Esophagus muscularis mucosa (tissue), 4 donors: ENCODE measurements at regions not wholly inside any gene's neighbourhood (a gene's known extent, or its start where the extent isn't known, plus 50 kb on each side); places are given as distances from the start of the nearest gene placed in this dataset.

Experiments used
- DNase-seq: peaks from one replicate; pipeline ENCODE4 v3.0.0-alpha.2; 2017; ENCODE audit errors: extremely low spot score
- H3K27ac ChIP-seq, 4 donors: fragments of 200-600 bp; sonication (generic); replicated peaks in 1 of 4; 1 replicate in 3 of 4; 2 replicates in 1 of 4; pipeline ENCODE4 v1.5.1; 2016 to 2019; ENCODE audit warnings: mild to moderate bottlenecking in 1 of 4
- H3K27me3 ChIP-seq, 4 donors: fragments of 200-600 bp; sonication (generic); one replicate each; pipeline versions ENCODE4 v1.5.1 to v1.6.0; 2016 to 2019
- H3K36me3 ChIP-seq, 4 donors: fragments of 200-600 bp; sonication (generic); one replicate each; pipeline ENCODE4 v1.5.1; 2016 to 2019
- H3K4me1 ChIP-seq, 4 donors: fragments of 200-600 bp; sonication (generic); one replicate each; pipeline ENCODE4 v1.5.1; 2016 to 2019
- H3K4me3 ChIP-seq, 4 donors: fragments of 200-600 bp; sonication (generic); 1 replicate in 2 of 4; 2 replicates in 2 of 4; pipeline ENCODE4 v1.5.1; 2016 to 2019; ENCODE audit warnings: mild to moderate bottlenecking in 4 of 4, moderate library complexity in 1 of 4
- H3K9me3 ChIP-seq, 4 donors: fragments of 200-600 bp; sonication (generic); 1 replicate in 3 of 4; 2 replicates in 1 of 4; pipeline ENCODE4 v1.5.1; 2016 to 2019
- CTCF ChIP-seq, 3 experiments: fragments of 200-600 bp in 2 of 3; fragments of 450-650 bp in 1 of 3; sonication (generic) in 2 of 3; IDR thresholded peaks; one replicate each; pipeline ENCODE4 v1.5.1; 2017 to 2019; ENCODE audit warnings: antibody characterized with exemption in 3 of 3, mild to moderate bottlenecking in 2 of 3, moderate library complexity in 1 of 3
- EP300 ChIP-seq: sonication (generic); formaldehyde crosslinking; IDR thresholded peaks from one replicate; pipeline ENCODE4 v1.6.1; 2017; ENCODE audit warnings: antibody characterized with exemption
- POLR2A ChIP-seq: fragments of 450-650 bp; IDR thresholded peaks from one replicate; pipeline ENCODE4 v1.6.1; 2017; ENCODE audit warnings: antibody characterized with exemption, moderate library complexity, mild to moderate bottlenecking, low read depth
- POLR2AphosphoS5 ChIP-seq, 2 donors: sonication (generic); formaldehyde crosslinking; IDR thresholded peaks; one replicate each; pipeline ENCODE4 v1.6.1; 2017; ENCODE audit warnings: antibody characterized with exemption in 2 of 2
- WGBS: methylation state at CpG from one replicate; pipeline ENCODE4 v1.1.5; 2018; 5-methylcytosine and 5-hydroxymethylcytosine counted together
- intact Hi-C: fragments of 100-400 bp; cut with DNase I; formaldehyde crosslinking; loops from one replicate; pipeline ENCODE4 v1.15.1; 2023

- no peak for DNase-seq
- H3K36me3 ChIP-seq, result no peaks in the 10 kb centered on the region
- TF ChIP-seq POLR2A (no peak), CTCF (IDR thresholded peaks at IDR 0.05) (no peak), POLR2AphosphoS5 (IDR thresholded peaks at IDR 0.05) (no peak), EP300 (no peak)
- 53% methylated on average over 2 of the region's 2 CpGs for WGBS
- H3K27me3 ChIP-seq, result no peaks in the 10 kb centered on the region
- no peaks in the 10 kb centered on the region for H3K9me3 ChIP-seq
- H3K27ac ChIP-seq, result no peak overlapping the region
- H3K4me1 ChIP-seq, result no peaks in the 10 kb centered on the region
- intact Hi-C loops, result no loop called here
- H3K4me3 ChIP-seq, result no peak overlapping the region
Observed at GRCh38 chr4:176963121-176963520, 170.4 kb upstream of the VEGFC start.

GRCh38 chr4:176964116-176964691 is 171.5 kb upstream of the VEGFC start:
- Histone ChIP-seq H3K27ac (no peak overlapping the region), H3K9me3 (no peaks in the 10 kb centered on the region), H3K4me3 (no peak overlapping the region), H3K4me1 (no peaks in the 10 kb centered on the region), H3K27me3 (no peaks in the 10 kb centered on the region), H3K36me3 (no peaks in the 10 kb centered on the region)
- DNase-seq, result no peak
- intact Hi-C loops, result no loop called here
- no peak for TF ChIP-seq EP300
- no peak for TF ChIP-seq POLR2AphosphoS5 (IDR thresholded peaks at IDR 0.05)
- WGBS, result 82% methylated on average over 3 of the region's 3 CpGs

- no peaks in the 10 kb centered on the region for H3K27me3 ChIP-seq
- H3K36me3 ChIP-seq, result no peaks in the 10 kb centered on the region
- TF ChIP-seq POLR2A (no peak), CTCF (IDR thresholded peaks at IDR 0.05) (no peak), EP300 (no peak)
- intact Hi-C loops, result no loop called here
- H3K27ac ChIP-seq, result no peak overlapping the region
- H3K4me1 ChIP-seq, result no peaks in the 10 kb centered on the region
- WGBS, result 76% methylated on average over 3 of the region's 3 CpGs
- no peak overlapping the region for H3K4me3 ChIP-seq
- no peak for DNase-seq
- H3K9me3 ChIP-seq, result no peaks in the 10 kb centered on the region
Observed at GRCh38 chr4:176967586-176967985, 174.9 kb upstream of the VEGFC start.

- no peaks in the 10 kb centered on the region for H3K4me1 ChIP-seq
- 81% methylated on average over 1 of the region's 1 CpG for WGBS
Observed at GRCh38 chr4:176968094-176968493, 175.4 kb upstream of the VEGFC start.

GRCh38 chr4:176969011-176969410 is 176.3 kb upstream of the VEGFC start:
- no peak for DNase-seq
- TF ChIP-seq CTCF (IDR thresholded peaks at IDR 0.05) (no peak), POLR2A (no peak), POLR2AphosphoS5 (IDR thresholded peaks at IDR 0.05) (no peak), EP300 (no peak)
- H3K4me3 ChIP-seq, result no peak overlapping the region
- no peak overlapping the region for H3K27ac ChIP-seq
- H3K9me3 ChIP-seq, result no peaks in the 10 kb centered on the region
- whole genome bisulfite sequencing, result 97% methylated on average over 2 of the region's 2 CpGs
- H3K27me3 ChIP-seq, result no peaks in the 10 kb centered on the region
- H3K36me3 ChIP-seq, result no peaks in the 10 kb centered on the region
- H3K4me1 ChIP-seq, result no peaks in the 10 kb centered on the region
- intact Hi-C loops, result no loop called here

More at GRCh38 chr4:176968094-176968493, 175.4 kb upstream of the VEGFC start:
- TF ChIP-seq CTCF (IDR thresholded peaks at IDR 0.05) (no peak), POLR2AphosphoS5 (IDR thresholded peaks at IDR 0.05) (no peak), POLR2A (no peak), EP300 (no peak)
- DNase-seq, result no peak
- Histone ChIP-seq H3K36me3 (no peaks in the 10 kb centered on the region), H3K27ac (no peak overlapping the region), H3K4me3 (no peak overlapping the region), H3K9me3 (no peaks in the 10 kb centered on the region), H3K27me3 (no peaks in the 10 kb centered on the region)
- intact Hi-C loops, result no loop called here
